Upper lobe of left lung (tissue), 4 donors: ENCODE measurements at regions not wholly inside any gene's neighbourhood (a gene's known extent, or its start where the extent isn't known, plus 50 kb on each side); places are given as distances from the start of the nearest gene placed in this dataset.

Experiments used
- CTCF ChIP-seq, 6 experiments: fragments of 450-650 bp in 4 of 6; fragments of 200-600 bp in 2 of 6; sonication (generic) in 2 of 6; IDR thresholded peaks; one replicate each; pipeline ENCODE4 v1.5.1; 2016 to 2019; ENCODE audit warnings: antibody characterized with exemption in 6 of 6
- POLR2A ChIP-seq, 4 donors: fragments of 450-650 bp; IDR thresholded peaks; one replicate each; pipeline ENCODE4 v1.5.1; 2016 to 2017; ENCODE audit warnings: antibody characterized with exemption in 4 of 4, mild to moderate bottlenecking in 2 of 4
- POLR2AphosphoS5 ChIP-seq, 2 donors: sonication (generic); formaldehyde crosslinking; IDR thresholded peaks; one replicate each; pipeline ENCODE4 v1.5.1; 2017; ENCODE audit warnings: antibody characterized with exemption in 2 of 2

GRCh38 chr11:112751329-112751728 is 209.9 kb upstream of the NCAM1 start:
- TF ChIP-seq POLR2A (IDR thresholded peaks at IDR 0.05): no peak
- no peak for TF ChIP-seq POLR2AphosphoS5 (IDR thresholded peaks at IDR 0.05)
- TF ChIP-seq CTCF (IDR thresholded peaks at IDR 0.05): no peak
